Activated T-cell treated with anti-CD3 and anti-CD28 coated beads, Interleukin-2, amount 50 U/mL, for 4 hours (primary cell): ENCODE measurements at regions not wholly inside any gene's neighbourhood (a gene's known extent, or its start where the extent isn't known, plus 50 kb on each side); places are given as distances from the start of the nearest gene placed in this dataset.
A peak's percentile ranks its signal among the peaks of the same experiment; 100 is the strongest.

Experiments
- ATAC-seq, 2 donors: fragments of 200-7000 bp; cut with Tn5 transposase; one replicate each; pipeline ENCODE4 v1.10.0; 2021
- DNase-seq: peaks from one replicate; pipeline ENCODE4 v3.0.0-alpha.2; 2020
- H3K27me3 Mint-ChIP-seq: one replicate; pipeline ENCODE4 v1.8.0; 2021; ENCODE audit warnings: low read depth, mixed read lengths
- H3K36me3 Mint-ChIP-seq: one replicate; pipeline ENCODE4 v1.8.0; 2022; ENCODE audit warnings: mixed read lengths; ENCODE audit not compliant: insufficient read depth
- H3K4me1 Mint-ChIP-seq: one replicate; pipeline ENCODE4 v1.8.0; 2021; ENCODE audit warnings: low read depth, mixed read lengths
- H3K4me3 Mint-ChIP-seq: one replicate; pipeline ENCODE4 v1.8.0; 2021; ENCODE audit warnings: mild to moderate bottlenecking, moderate library complexity, mixed read lengths
- H3K9me3 Mint-ChIP-seq: one replicate; pipeline ENCODE4 v1.8.0; 2021; ENCODE audit warnings: mixed read lengths

- Mint-ChIP-seq H3K27me3 (peaks cover 6% of the 10 kb centered on the region), H3K4me1 (peaks cover 7% of the 10 kb centered on the region), H3K9me3 (no peaks in the 10 kb centered on the region), H3K36me3 (no peaks in the 10 kb centered on the region), H3K4me3 (no peak overlapping the region)
- ATAC-seq (no peak), DNase-seq (no peak)
Observed at GRCh38 chr3:190210608-190211007, 89.9 kb upstream of the P3H2 start.

GRCh38 chr3:190209533-190209932, 88.8 kb upstream of the P3H2 start:
- no peak overlapping the region for H3K4me3 Mint-ChIP-seq
- peaks cover 7% of the 10 kb centered on the region for H3K27me3 Mint-ChIP-seq
- DNase-seq (no peak), ATAC-seq (no peak)
- no peaks in the 10 kb centered on the region for H3K9me3 Mint-ChIP-seq
- no peaks in the 10 kb centered on the region for H3K36me3 Mint-ChIP-seq
- peaks cover 7% of the 10 kb centered on the region for H3K4me1 Mint-ChIP-seq

GRCh38 chr3:190208196-190208595, 87.5 kb upstream of the P3H2 start:
- H3K27me3 Mint-ChIP-seq: peaks cover 12% of the 10 kb centered on the region
- ATAC-seq: no peak
- H3K4me3 Mint-ChIP-seq: no peak overlapping the region
- DNase-seq: no peak
- H3K9me3 Mint-ChIP-seq: no peaks in the 10 kb centered on the region
- no peaks in the 10 kb centered on the region for H3K36me3 Mint-ChIP-seq
- peaks cover 7% of the 10 kb centered on the region for H3K4me1 Mint-ChIP-seq

GRCh38 chr3:190205739-190206138, 85.0 kb upstream of the P3H2 start:
- no peak overlapping the region for H3K4me3 Mint-ChIP-seq
- ATAC-seq (peak; percentile 91 to 93), DNase-seq (no peak)
- H3K27me3 Mint-ChIP-seq: peaks cover 14% of the 10 kb centered on the region
- no peaks in the 10 kb centered on the region for H3K36me3 Mint-ChIP-seq
- no peaks in the 10 kb centered on the region for H3K9me3 Mint-ChIP-seq
- peaks cover 7% of the 10 kb centered on the region for H3K4me1 Mint-ChIP-seq

GRCh38 chr3:190204200-190204599, 83.5 kb upstream of the P3H2 start:
- H3K4me1 Mint-ChIP-seq: peaks cover 7% of the 10 kb centered on the region
- no peaks in the 10 kb centered on the region for H3K9me3 Mint-ChIP-seq
- H3K36me3 Mint-ChIP-seq: no peaks in the 10 kb centered on the region
- H3K4me3 Mint-ChIP-seq: no peak overlapping the region
- ATAC-seq: no peak
- DNase-seq: no peak
- peaks cover 14% of the 10 kb centered on the region for H3K27me3 Mint-ChIP-seq

- no peak for ATAC-seq
- Mint-ChIP-seq H3K9me3 (no peaks in the 10 kb centered on the region), H3K27me3 (no peaks in the 10 kb centered on the region), H3K4me1 (no peaks in the 10 kb centered on the region), H3K4me3 (no peak overlapping the region), H3K36me3 (no peaks in the 10 kb centered on the region)
- DNase-seq: no peak
Observed at GRCh38 chr3:190197346-190197763, 76.7 kb upstream of the P3H2 start.

GRCh38 chr3:190194506-190194905, 73.8 kb upstream of the P3H2 start:
- Mint-ChIP-seq H3K4me1 (no peaks in the 10 kb centered on the region), H3K36me3 (no peaks in the 10 kb centered on the region), H3K9me3 (no peaks in the 10 kb centered on the region), H3K4me3 (no peak overlapping the region), H3K27me3 (no peaks in the 10 kb centered on the region)
- DNase-seq (no peak), ATAC-seq (no peak)

GRCh38 chr3:190193210-190193609, 72.5 kb upstream of the P3H2 start:
- no peak for DNase-seq
- no peaks in the 10 kb centered on the region for H3K27me3 Mint-ChIP-seq
- peak in 1 of 2 donors; percentile 41 for ATAC-seq
- no peaks in the 10 kb centered on the region for H3K9me3 Mint-ChIP-seq
- no peak overlapping the region for H3K4me3 Mint-ChIP-seq
- no peaks in the 10 kb centered on the region for H3K36me3 Mint-ChIP-seq
- no peaks in the 10 kb centered on the region for H3K4me1 Mint-ChIP-seq

- Mint-ChIP-seq H3K36me3 (no peaks in the 10 kb centered on the region), H3K4me1 (no peaks in the 10 kb centered on the region), H3K4me3 (no peak overlapping the region), H3K27me3 (no peaks in the 10 kb centered on the region), H3K9me3 (no peaks in the 10 kb centered on the region)
- ATAC-seq (no peak), DNase-seq (no peak)
Observed at GRCh38 chr3:190192739-190193138, 72.0 kb upstream of the P3H2 start.

- no peak for ATAC-seq
- Mint-ChIP-seq H3K4me3 (no peak overlapping the region), H3K27me3 (no peaks in the 10 kb centered on the region), H3K36me3 (no peaks in the 10 kb centered on the region), H3K4me1 (no peaks in the 10 kb centered on the region), H3K9me3 (no peaks in the 10 kb centered on the region)
- no peak for DNase-seq
Observed at GRCh38 chr3:190192087-190192486, 71.4 kb upstream of the P3H2 start.

- no peak for ATAC-seq
- no peaks in the 10 kb centered on the region for H3K9me3 Mint-ChIP-seq
Observed at GRCh38 chr3:190188197-190188596, 67.5 kb upstream of the P3H2 start.

GRCh38 chr3:190183121-190183520, 62.4 kb upstream of the P3H2 start:
- Mint-ChIP-seq H3K4me3 (no peak overlapping the region), H3K36me3 (no peaks in the 10 kb centered on the region), H3K4me1 (no peaks in the 10 kb centered on the region), H3K27me3 (no peaks in the 10 kb centered on the region), H3K9me3 (no peaks in the 10 kb centered on the region)
- DNase-seq (no peak), ATAC-seq (no peak)

More at GRCh38 chr3:190188197-190188596, 67.5 kb upstream of the P3H2 start:
- no peaks in the 10 kb centered on the region for H3K27me3 Mint-ChIP-seq
- H3K4me3 Mint-ChIP-seq: no peak overlapping the region
- DNase-seq: no peak
- H3K4me1 Mint-ChIP-seq: no peaks in the 10 kb centered on the region
- H3K36me3 Mint-ChIP-seq: no peaks in the 10 kb centered on the region

- no peaks in the 10 kb centered on the region for H3K4me1 Mint-ChIP-seq
- DNase-seq (no peak), ATAC-seq (no peak)
- peaks cover 2% of the 10 kb centered on the region for H3K27me3 Mint-ChIP-seq
- no peak overlapping the region for H3K4me3 Mint-ChIP-seq
- H3K9me3 Mint-ChIP-seq: no peaks in the 10 kb centered on the region
- H3K36me3 Mint-ChIP-seq: no peaks in the 10 kb centered on the region
Observed at GRCh38 chr3:190182418-190183043, 61.8 kb upstream of the P3H2 start.

GRCh38 chr3:190180268-190180667, 59.6 kb upstream of the P3H2 start:
- Mint-ChIP-seq H3K36me3 (no peaks in the 10 kb centered on the region), H3K9me3 (no peaks in the 10 kb centered on the region)

GRCh38 chr3:190178779-190179178, 58.1 kb upstream of the P3H2 start:
- no peak for ATAC-seq
- no peak overlapping the region for H3K4me3 Mint-ChIP-seq
- H3K9me3 Mint-ChIP-seq: no peaks in the 10 kb centered on the region
- no peaks in the 10 kb centered on the region for H3K4me1 Mint-ChIP-seq
- no peaks in the 10 kb centered on the region for H3K36me3 Mint-ChIP-seq
- peaks cover 11% of the 10 kb centered on the region for H3K27me3 Mint-ChIP-seq
- DNase-seq: no peak

More at GRCh38 chr3:190180268-190180667, 59.6 kb upstream of the P3H2 start:
- no peak overlapping the region for H3K4me3 Mint-ChIP-seq
- DNase-seq (no peak), ATAC-seq (no peak)
- H3K4me1 Mint-ChIP-seq: no peaks in the 10 kb centered on the region
- H3K27me3 Mint-ChIP-seq: peaks cover 7% of the 10 kb centered on the region
